ENCODE measurements at regions not wholly inside any gene's neighbourhood (a gene's known extent, or its start where the extent isn't known, plus 50 kb on each side); places are given as distances from the start of the nearest gene placed in this dataset.

DNA sequence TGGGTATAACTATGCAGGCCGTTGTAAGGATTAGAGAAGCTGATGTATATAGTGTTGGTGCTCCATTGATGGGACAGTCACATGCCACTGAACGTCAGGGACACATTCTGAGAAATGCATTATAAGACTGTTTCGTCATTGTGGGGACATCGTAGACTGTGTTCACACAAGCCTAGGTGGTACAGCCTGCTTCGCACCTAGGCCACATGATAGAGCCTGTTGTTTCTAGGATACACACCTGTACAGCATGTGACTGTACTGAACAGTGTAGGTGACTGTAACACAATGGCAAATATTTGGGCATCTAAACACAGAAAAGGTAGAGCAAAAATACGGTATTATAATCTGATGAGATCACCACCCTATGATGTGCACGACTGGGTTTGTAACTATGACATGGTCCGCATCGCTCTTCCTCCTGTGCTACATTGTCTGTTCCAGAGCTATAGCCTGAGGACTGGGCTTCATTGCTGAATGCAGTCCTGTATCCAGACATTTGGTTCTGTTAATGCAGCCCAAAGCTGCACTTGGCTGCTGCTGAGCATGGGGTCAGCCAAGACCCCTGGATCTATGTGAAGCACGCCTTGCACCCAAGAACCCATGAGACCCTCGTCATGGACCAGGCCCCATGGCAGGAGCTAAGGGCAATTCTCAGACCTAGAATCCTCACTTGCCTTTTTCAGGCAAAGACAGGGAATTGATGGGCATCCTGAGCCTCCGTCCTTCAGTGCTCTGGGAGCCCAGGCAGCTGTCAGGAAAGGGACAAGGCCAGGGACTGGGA, 51.1 kb upstream of the THY1 start:
- DNase-seq (no peak), ATAC-seq (no peak)
- H3K4me3 ChIP-seq = no peak overlapping the region
- H3K27me3 ChIP-seq (ENCODE audit: low read depth) = peaks cover 12% of the 10 kb centered on the region
- no peaks in the 10 kb centered on the region for H3K4me1 ChIP-seq
- H3K9me3 ChIP-seq = no peaks in the 10 kb centered on the region
- no peaks in the 10 kb centered on the region for H3K36me3 ChIP-seq
- TF ChIP-seq, protein P1, sequence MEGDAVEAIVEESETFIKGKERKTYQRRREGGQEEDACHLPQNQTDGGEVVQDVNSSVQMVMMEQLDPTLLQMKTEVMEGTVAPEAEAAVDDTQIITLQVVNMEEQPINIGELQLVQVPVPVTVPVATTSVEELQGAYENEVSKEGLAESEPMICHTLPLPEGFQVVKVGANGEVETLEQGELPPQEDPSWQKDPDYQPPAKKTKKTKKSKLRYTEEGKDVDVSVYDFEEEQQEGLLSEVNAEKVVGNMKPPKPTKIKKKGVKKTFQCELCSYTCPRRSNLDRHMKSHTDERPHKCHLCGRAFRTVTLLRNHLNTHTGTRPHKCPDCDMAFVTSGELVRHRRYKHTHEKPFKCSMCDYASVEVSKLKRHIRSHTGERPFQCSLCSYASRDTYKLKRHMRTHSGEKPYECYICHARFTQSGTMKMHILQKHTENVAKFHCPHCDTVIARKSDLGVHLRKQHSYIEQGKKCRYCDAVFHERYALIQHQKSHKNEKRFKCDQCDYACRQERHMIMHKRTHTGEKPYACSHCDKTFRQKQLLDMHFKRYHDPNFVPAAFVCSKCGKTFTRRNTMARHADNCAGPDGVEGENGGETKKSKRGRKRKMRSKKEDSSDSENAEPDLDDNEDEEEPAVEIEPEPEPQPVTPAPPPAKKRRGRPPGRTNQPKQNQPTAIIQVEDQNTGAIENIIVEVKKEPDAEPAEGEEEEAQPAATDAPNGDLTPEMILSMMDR (IDR thresholded peaks at IDR 0.05) = no peak
- intact Hi-C loops (cut with DNase I) = no loop called here
- H3K27ac ChIP-seq = no peak overlapping the region

DNA sequence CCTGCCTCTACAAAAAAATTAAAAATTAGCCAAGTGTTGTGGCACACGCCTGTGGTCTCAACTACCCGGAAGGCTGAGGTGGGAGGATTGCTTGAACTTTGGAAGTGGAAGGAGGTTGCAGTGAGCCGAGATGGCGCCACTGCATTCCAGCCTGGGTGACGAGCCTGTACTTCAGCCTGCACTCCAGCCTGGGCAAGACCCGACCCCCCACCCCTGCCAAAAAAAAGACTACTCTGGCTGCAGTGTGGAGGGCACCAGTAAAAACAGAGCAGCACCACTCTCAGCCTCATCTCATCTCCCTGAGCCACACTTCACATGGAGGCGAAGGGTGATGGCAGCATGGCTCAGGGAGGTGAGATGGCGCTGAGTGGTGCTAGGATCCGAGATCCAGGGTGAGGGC, 50.3 kb upstream of the THY1 start:
- Histone ChIP-seq H3K4me3 (no peak overlapping the region), H3K36me3 (no peaks in the 10 kb centered on the region), H3K27ac (no peak overlapping the region), H3K9me3 (no peaks in the 10 kb centered on the region), H3K27me3 (ENCODE audit: low read depth) (peaks cover 12% of the 10 kb centered on the region), H3K4me1 (no peaks in the 10 kb centered on the region)
- ATAC-seq (no peak), DNase-seq (no peak)
- TF ChIP-seq, protein P1 (IDR thresholded peaks at IDR 0.05) = no peak
- intact Hi-C loops (cut with DNase I) = no loop called here

DNA sequence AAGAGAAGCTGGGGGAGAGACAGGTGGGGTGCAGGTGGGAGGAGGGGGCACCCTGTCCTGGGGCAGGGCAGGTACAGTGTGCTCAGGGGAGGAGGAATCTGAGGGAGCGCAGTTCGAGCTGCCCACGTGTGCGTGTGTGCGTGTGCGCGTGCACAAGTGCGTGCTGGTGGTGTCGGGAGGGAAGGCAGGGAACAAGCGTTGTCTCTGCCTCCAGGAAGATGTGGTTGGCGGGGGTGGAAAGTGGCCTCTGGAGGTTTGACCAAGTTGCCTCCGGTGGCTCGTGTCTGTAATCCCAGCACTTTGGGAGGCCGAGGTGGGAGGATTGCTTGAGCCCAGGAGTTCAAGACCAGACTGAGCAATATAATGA, 49.9 kb upstream of the THY1 start:
- ATAC-seq (no peak), DNase-seq (no peak)
- Histone ChIP-seq H3K36me3 (no peaks in the 10 kb centered on the region), H3K4me1 (no peaks in the 10 kb centered on the region), H3K27me3 (ENCODE audit: low read depth) (peaks cover 12% of the 10 kb centered on the region), H3K4me3 (no peak overlapping the region), H3K9me3 (no peaks in the 10 kb centered on the region), H3K27ac (no peak overlapping the region)
- intact Hi-C loops (cut with DNase I) = no loop called here
- TF ChIP-seq, protein P1 (IDR thresholded peaks at IDR 0.05) = no peak

Measured in lower lobe of right lung (tissue), 2 donors.